HFFc6 (cell line): ENCODE measurements at regions not wholly inside any gene's neighbourhood (a gene's known extent, or its start where the extent isn't known, plus 50 kb on each side); places are given as distances from the start of the nearest gene placed in this dataset.

ENCODE experiments used
- DNase-seq: peaks from one replicate; pipeline ENCODE4 v3.0.0-alpha.2; 2018
- H3K27ac Mint-ChIP-seq: 2 replicates; pipeline ENCODE4 v1.8.0; 2020; ENCODE audit warnings: mild to moderate bottlenecking, mixed read lengths
- H3K27me3 Mint-ChIP-seq: 2 replicates; pipeline ENCODE4 v1.8.0; 2021; ENCODE audit warnings: mild to moderate bottlenecking, moderate library complexity, mixed read lengths; ENCODE audit not compliant: insufficient read depth
- H3K36me3 Mint-ChIP-seq: 2 replicates; pipeline ENCODE4 v1.8.0; 2021; ENCODE audit warnings: low read depth, mixed read lengths
- H3K4me1 Mint-ChIP-seq: 2 replicates; pipeline ENCODE4 v1.8.0; 2020; ENCODE audit warnings: low read depth, mixed read lengths
- H3K4me3 Mint-ChIP-seq: 2 replicates; pipeline ENCODE4 v1.8.0; 2020; ENCODE audit warnings: mild to moderate bottlenecking, moderate library complexity, mixed read lengths
- H3K9me3 Mint-ChIP-seq: 2 replicates; pipeline ENCODE4 v1.8.0; 2020; ENCODE audit warnings: mild to moderate bottlenecking, mixed read lengths
- TF ChIP-seq, protein P1 (sequence below): fragments of 200-600 bp; sonication (generic); IDR thresholded peaks from 2 replicates; pipeline ENCODE4 v1.5.0; 2021; ENCODE audit warnings: antibody characterized with exemption, mild to moderate bottlenecking

DNA sequence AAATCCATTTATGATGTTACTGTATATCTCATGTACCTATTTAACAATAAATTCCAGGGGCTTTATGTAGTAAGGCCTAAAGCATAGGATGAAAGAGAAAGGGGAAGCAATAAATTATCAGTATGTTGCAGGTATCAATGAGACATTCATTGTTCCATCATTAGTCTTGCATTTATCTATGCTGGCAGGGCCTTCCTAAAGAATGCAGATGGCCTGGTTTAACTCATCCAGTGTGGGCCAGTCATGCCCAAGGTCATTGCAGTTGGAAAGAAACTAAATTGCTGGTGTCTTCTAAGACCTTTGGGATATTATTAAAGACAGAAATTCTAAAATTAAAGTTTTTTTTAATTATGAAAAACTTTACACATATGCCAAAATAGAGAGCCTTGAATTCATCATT lies 98.3 kb downstream of the AVPR1A start:
- TF ChIP-seq, protein P1, sequence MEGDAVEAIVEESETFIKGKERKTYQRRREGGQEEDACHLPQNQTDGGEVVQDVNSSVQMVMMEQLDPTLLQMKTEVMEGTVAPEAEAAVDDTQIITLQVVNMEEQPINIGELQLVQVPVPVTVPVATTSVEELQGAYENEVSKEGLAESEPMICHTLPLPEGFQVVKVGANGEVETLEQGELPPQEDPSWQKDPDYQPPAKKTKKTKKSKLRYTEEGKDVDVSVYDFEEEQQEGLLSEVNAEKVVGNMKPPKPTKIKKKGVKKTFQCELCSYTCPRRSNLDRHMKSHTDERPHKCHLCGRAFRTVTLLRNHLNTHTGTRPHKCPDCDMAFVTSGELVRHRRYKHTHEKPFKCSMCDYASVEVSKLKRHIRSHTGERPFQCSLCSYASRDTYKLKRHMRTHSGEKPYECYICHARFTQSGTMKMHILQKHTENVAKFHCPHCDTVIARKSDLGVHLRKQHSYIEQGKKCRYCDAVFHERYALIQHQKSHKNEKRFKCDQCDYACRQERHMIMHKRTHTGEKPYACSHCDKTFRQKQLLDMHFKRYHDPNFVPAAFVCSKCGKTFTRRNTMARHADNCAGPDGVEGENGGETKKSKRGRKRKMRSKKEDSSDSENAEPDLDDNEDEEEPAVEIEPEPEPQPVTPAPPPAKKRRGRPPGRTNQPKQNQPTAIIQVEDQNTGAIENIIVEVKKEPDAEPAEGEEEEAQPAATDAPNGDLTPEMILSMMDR = no peak
- Mint-ChIP-seq H3K36me3 (no peaks in the 10 kb centered on the region), H3K9me3 (no peaks in the 10 kb centered on the region), H3K27ac (no peak overlapping the region), H3K4me3 (no peak overlapping the region), H3K4me1 (peaks cover 6% of the 10 kb centered on the region; the same call in 1 of the 2 replicates), H3K27me3 (no peaks in the 10 kb centered on the region; the same call in 1 of the 2 replicates)
- no peak for DNase-seq

DNA sequence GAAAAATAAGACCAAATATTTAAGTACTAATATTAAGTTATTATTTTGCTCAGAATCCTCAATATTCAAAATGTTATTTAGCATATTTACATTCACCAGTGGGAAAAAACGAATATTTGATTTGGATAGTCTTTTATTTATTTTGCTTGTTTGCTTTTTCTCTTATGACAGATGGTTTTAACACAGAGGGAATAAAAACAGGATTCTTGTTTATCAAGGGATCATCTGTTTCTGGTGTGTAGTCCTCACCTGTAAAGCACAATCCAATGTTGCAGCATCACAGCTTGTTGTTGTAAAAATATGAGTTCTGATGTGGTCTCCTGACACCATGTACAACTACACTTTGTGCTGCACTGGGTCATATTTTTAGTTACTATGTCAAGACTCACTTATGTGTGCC lies 103.9 kb downstream of the AVPR1A start:
- DNase-seq = no peak
- TF ChIP-seq, protein P1 = no peak
- no peaks in the 10 kb centered on the region for H3K36me3 Mint-ChIP-seq
- no peaks in the 10 kb centered on the region; the same call in 1 of the 2 replicates for H3K27me3 Mint-ChIP-seq
- H3K4me1 Mint-ChIP-seq = no peaks in the 10 kb centered on the region
- H3K27ac Mint-ChIP-seq = no peak overlapping the region
- no peak overlapping the region for H3K4me3 Mint-ChIP-seq
- no peaks in the 10 kb centered on the region for H3K9me3 Mint-ChIP-seq

DNA sequence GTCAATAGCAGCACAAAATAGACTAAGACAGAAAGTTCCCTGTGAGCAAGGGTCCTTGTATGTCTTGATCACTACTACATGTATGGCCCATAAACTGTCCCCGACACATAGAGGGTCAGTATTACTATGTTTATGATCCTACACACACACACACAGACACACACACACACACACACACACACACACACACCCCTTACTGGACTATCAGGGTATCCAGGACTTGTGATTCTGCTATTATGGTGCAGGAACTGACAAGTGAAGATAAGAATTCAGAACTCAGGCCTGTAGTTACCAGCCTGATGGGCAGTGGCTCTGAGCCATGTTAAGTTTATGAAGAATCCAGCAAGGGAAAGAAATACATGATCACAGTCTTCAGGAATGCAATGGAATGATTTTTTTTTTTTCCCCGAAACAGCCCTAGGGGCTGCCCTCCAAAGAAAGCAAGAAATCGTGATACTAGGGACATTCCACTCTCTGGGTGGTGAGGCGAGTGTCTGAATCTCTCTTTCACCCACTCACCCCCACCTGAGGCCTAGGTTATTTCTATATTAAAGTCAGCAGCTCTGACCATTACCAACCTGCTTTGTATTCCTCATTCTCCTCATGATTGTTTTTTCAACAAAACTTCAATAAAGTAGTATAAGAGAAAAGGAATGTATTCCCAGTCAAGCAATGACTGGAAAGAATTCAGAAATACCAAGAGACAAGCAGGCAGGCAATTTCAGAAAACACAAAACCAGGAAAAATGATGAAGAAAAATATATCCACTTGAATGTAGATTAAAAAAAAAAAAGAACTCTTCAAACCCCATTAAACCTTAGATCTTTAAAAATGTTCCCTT lies 105.8 kb downstream of the AVPR1A start:
- H3K4me3 Mint-ChIP-seq = peak overlapping the region; percentile 23; the same call in 1 of the 2 replicates
- peak; percentile 70 for DNase-seq

DNA sequence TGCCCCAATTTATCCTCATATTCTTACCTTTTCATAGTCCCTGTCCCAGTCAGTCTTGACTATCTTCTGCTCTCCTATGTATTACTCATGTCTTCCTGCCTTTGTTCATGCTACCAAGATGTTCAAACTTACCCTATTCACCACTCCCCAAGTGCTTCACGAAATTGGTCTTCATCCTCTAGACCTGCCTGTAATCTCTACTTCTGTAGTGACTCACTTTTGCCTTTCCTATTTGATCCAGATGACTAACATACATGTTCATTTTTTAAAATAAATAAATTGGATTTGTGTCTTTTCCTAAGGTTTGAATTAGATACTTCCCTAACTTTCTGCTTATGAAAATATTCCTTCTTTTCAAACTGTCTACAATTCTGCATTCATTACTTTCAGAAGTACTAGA lies 107.7 kb upstream of the PPM1H start:
- TF ChIP-seq, protein P1 = no peak
- Mint-ChIP-seq H3K36me3 (no peaks in the 10 kb centered on the region), H3K27ac (no peak overlapping the region), H3K4me3 (no peak overlapping the region), H3K4me1 (peaks cover 10% of the 10 kb centered on the region), H3K27me3 (peaks cover 4% of the 10 kb centered on the region; the same call in 1 of the 2 replicates), H3K9me3 (no peaks in the 10 kb centered on the region)
- peak; percentile 17 for DNase-seq

More for the DNA sequence above, 105.8 kb downstream of the AVPR1A start:
- Mint-ChIP-seq H3K4me1 (no peaks in the 10 kb centered on the region), H3K36me3 (no peaks in the 10 kb centered on the region), H3K27ac (no peak overlapping the region), H3K27me3 (no peaks in the 10 kb centered on the region; the same call in 1 of the 2 replicates), H3K9me3 (no peaks in the 10 kb centered on the region)
- TF ChIP-seq, protein P1 = no peak

DNA sequence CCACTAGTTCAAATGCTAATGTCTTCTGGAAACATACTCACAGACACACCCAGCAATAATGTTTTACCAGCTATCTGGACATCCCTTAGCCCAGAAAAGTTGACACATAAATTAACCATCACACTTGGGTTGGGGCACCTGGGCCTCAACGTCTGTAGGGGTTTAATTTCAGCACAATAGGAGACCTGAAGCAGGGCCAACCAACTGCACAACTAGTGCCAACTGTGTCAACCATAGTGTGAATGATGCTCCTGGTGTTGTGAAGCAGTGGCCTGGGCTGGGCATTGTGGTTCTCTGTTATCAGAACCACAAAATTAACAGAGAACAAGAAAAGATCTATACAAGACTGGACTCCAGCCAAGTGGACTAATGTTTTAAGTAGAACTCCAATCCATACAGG lies 106.7 kb upstream of the PPM1H start:
- H3K4me3 Mint-ChIP-seq = no peak overlapping the region
- no peak for DNase-seq
- H3K4me1 Mint-ChIP-seq = peaks cover 10% of the 10 kb centered on the region
- peaks cover 5% of the 10 kb centered on the region; the same call in 1 of the 2 replicates for H3K27me3 Mint-ChIP-seq
- TF ChIP-seq, protein P1 = no peak
- H3K36me3 Mint-ChIP-seq = no peaks in the 10 kb centered on the region
- no peak overlapping the region for H3K27ac Mint-ChIP-seq
- no peaks in the 10 kb centered on the region for H3K9me3 Mint-ChIP-seq
